GM19023 (cell line): ENCODE measurements at regions not wholly inside any gene's neighbourhood (a gene's known extent, or its start where the extent isn't known, plus 50 kb on each side); places are given as distances from the start of the nearest gene placed in this dataset.
A peak's percentile ranks its signal among the peaks of the same experiment; 100 is the strongest.

ENCODE experiments used
- ATAC-seq: cut with Tn5 transposase; IDR thresholded peaks from one replicate; pipeline ENCODE4 v1.9.1; 2021; ENCODE audit warnings: mild to moderate bottlenecking, moderate library complexity; ENCODE audit not compliant: unreplicated experiment

GRCh38 chr15:25985165-25985564 is 122.0 kb upstream of the ATP10A start:
- ATAC-seq, result no peak

GRCh38 chr15:25982736-25983135 is 119.6 kb upstream of the ATP10A start:
- no peak for ATAC-seq

DNA sequence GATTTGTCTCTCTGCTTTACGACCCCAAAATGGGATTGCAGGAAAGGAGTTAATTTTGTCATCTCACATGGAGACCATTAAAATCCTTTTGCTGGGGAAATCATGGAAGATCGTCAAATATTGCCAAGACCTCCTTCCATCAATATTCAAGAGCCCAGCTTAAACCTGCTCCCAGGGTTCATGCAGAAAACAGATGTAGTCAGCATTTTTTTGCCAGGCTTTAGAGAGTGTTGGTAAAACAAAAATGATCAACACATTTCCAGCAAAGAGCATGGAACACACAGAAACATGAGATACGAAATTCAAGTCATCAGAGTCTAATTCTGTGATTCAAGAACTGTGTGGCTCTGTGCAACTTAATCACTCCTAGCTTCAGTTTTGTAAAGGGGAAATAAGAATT is 118.0 kb upstream of the ATP10A start:
- ATAC-seq, result no peak

DNA sequence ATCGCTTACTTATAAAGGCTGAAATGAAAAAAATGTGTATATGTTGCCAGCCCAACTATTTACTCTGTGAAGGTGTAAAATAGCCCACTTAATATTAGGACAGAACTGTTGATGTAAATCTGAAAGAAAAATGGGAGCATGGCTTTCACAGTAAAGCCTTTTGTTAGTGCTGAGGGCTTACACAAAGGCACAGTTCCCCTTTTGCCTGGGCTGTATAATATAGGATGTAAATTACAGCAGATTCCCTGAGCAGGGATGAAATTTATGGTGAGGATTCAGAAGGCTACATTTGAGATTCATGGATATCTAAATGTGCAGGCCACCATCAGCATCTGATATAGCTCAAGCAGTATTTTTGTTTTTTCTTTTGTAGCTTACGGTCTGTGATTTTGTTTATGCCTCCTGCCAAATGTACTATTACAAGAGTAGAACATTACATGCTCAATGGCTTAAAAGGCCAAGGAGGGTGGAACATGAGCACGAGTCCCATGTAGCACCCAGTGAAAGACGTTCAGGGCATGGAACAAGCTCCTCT is 109.1 kb upstream of the ATP10A start:
- no peak for ATAC-seq

DNA sequence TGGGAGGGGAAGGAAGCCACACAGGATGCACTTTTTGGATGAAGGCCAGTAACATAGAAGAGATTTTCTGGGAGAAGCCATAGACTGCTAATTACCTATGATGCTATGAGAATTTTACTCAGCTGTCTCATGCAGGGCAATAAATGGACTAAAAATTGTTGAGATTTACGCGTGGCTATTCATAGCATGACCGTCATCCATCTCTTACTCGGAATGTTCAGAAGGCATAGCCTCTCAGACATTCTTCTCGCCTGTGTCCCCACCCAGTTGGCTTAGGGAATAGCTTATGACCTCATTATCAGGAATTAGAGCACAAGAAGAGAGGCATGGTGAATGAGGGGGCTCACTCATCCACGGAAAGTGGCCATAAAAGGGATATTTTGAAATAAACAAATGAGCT is 107.9 kb upstream of the ATP10A start:
- no peak for ATAC-seq

- ATAC-seq, result no peak
Measured at GRCh38 chr15:25969886-25970285, 106.8 kb upstream of the ATP10A start.

GRCh38 chr15:25967116-25967515 is 104.0 kb upstream of the ATP10A start:
- no peak for ATAC-seq

- no peak for ATAC-seq
Measured at GRCh38 chr15:25965326-25965725, 102.2 kb upstream of the ATP10A start.

DNA sequence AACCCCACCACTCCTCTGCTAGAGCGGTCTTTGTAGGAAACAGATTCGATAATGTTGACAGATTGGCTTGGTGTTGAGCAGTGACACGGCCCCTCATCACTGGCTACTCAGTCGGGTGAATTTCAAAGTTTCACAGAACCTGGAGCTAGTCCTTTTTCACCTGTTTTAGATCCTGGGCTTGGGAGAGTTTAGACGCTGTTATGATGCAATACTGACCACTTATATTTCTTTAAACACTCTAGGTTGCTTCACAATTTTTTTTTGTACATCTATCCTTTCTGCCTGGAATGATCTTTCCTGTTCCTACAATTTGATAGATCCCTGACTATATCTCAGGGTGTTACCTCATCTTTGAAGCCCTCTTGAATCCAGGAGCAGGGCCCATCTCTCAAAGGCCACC is 97.1 kb upstream of the ATP10A start:
- ATAC-seq, result no peak

DNA sequence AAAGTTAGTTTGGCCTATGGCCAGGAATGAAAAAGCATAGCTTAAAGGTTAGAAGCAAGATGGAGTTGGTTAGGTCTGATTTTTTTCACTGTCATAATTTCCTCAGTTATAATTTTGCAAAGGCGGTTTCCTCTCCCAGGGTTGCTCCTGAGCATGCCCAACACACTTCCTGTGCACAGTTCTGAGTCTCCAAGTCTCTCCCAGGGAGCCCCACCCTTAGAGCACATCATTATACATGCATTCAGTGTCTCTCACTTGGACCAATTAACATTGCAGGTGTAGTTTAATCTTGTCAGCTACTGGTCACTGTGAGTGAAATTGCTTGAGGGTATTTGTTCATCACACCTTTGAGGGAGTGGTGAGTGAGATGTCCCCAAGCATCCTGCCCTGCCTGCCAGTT is 96.0 kb upstream of the ATP10A start:
- ATAC-seq, result no peak

DNA sequence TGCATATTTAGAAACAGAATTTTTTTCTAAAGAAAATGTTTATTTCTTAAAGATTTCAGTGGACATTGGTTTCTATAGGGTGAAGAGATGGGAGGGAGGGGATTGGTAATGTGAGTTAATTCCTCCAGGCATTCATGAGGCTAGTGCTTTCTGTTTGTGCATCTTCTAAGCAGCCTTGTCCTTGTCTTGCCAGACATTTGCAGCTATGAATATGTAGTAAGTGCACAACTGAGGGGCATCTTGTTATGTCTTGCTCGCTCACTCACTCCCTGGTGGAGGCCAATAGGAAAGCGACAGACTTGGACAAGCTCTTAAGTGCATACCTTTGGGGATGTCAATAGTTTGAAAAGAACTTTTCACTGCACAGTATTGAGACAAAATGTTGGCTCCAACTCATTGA is 92.5 kb upstream of the ATP10A start:
- no peak for ATAC-seq

DNA sequence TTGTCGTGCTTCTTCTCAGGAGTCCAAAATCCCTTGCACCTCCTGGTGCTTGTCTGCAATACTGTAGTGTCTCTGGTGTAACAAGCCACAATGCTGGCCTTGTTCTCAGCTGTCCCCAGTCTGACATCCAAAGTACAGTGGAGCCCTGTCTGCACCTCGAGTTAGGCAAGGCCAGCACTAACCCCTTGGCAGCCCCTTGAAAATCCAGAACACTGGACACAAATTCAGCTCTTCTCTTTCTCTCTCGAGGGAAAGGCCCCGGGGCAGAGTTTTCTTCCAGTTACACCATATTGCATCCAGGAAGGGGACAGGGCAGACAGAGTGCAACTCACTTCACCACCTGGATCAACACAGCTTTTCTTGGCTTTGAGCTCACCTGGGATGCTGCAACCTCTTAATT is 91.3 kb upstream of the ATP10A start:
- no peak for ATAC-seq

DNA sequence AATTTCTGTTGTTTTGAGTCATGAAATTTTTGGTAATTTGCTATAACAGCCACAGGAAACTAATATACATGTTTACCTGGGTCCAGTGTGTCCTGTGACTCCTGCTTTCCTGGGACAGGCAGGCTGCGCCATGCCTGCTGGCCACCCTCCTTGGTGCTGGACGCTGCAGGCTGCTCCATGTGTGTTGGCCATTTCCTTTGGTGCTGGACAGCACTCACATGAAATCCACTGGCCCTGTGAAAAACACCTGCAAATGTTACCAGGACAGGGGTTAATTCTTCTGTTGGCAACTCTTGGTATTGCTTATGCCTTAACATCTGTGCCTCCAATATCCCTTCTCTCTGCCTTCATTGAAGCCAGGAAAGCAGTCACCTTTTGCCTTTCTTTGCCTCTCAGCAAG is 86.9 kb upstream of the ATP10A start:
- ATAC-seq, result no peak

DNA sequence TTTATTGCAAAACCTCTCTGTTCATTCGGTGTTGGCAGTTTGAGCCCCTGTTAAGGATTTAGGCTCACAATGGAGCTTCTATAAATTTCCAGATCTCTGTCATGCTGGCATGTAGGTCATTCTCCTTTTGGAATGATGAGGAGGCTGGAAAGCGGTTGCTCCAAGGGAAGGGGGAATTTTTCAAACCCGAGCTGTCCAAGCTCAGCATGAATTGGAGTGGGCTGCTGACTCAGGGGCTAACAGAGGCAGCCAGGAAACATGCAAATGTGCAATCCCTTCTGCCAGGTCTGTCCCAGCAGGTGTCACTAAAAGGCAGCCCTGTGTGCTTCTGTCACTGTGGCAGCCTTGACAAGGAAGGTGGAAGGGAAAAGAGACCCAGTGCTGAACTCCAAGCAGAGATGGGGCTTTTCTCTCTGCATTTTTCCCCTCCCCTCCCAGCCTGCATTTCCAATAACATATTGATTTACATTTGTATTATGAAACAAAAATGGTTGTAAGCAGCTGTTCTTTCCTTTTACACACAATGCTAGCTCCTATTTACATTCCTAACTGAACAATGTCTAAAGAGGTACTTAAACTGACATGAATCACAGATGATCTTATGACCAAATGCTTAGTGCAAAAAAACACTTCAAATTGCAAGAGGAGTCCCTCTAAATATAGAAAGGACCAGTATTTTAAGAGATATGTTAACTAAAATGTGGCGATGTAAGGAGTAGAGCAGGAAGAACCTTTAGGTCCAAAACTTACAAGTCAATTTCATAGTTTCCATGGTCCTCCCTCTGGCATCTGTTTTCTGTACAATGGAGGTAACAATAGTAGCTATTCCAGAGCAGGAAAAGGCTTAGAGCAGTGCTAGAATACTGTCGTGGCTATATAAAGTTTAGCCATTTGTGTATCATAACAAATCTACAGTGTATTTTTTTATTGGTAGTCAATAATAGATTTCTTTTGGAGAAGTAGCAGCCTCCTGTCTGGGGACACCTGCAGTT is 84.5 kb upstream of the ATP10A start:
- ATAC-seq, result no peak

DNA sequence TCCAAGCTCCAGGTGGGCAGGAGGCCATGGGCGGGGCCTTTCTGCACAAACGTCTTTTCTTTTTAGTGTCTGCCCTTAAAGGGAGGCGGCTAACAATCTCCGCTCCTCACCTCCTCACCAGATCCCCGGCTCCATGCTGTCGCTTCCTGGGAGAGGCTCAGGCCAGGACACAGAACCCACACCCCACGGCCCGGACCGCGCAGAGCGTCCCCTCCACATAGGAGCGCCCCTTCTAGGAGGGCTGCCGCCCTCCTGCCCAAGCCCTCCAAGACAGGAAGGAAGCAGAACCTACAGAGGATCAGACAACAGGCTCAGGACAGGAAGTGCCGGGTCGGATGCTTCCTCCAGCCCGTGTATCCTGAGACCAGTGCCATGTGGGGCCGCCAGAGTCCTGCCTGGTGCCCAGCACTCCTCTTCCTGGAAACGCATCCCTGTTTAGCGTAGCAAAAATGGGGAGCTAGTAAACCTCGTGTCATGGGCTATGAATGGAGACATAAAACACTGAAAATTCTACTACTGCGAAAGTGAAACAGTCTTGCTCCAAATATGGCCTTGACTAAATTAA is 83.2 kb upstream of the ATP10A start:
- no peak for ATAC-seq

DNA sequence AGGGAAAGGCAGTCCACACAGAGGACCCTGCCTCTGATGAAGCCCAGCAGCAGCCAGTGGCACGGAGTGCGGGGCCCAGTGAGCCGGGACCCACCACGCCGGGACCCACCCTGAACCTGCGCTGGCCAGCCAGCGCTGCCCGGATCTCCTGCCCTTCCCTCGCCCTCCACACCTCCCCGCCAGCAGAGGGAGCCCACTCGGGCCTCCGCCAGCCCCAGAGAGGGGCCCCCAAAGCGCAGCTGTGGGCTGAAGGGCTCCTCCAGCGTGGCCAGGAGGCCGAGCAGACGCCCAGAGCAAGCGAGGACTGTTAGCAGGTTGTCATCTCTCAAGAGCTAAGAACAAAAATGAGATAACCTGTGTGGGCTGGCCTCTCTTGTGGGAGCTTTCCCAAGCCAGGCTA is 81.3 kb upstream of the ATP10A start:
- ATAC-seq, result no peak

GRCh38 chr15:25943831-25944230 is 80.7 kb upstream of the ATP10A start:
- ATAC-seq, result no peak

DNA sequence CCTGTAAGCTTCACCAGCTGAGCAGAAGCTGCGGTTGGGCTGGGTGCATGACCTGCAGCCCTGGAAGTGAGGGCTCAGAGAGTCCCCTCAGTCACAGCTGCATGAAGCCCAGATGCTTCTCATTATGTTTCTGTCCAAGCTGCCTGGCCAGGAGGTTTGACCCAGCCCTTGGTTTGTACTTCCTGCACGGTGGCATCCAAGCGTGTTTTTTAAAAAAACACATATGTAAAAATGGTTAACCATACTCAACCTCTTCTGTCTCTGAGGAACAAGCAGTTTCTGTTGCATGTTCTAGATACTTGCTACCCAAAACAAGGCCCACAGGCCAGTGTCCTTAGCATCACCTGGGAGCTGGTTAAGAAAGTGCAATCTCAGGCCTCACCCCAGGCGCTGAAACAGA is 76.0 kb upstream of the ATP10A start:
- peak; percentile 90 for ATAC-seq

- no peak for ATAC-seq
Measured at GRCh38 chr15:25937796-25938195, 74.7 kb upstream of the ATP10A start.

DNA sequence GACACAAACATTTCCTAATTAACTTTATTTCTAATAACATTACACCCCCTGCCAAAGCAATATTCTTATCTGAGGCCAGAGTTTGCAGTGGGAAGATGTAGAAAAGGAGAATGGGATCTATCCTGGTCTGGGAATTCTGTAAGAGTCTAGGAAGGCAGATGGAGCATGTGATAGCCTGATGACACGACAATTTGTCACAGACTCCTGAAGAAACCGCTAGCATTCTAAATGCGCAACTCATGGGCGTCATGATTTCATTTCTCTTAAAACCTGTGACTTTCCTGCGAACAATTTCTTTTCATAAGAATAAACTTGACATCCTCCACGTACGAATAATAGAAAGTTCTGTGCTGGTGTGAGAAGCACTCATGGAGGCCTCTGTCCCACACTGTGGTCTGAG is 72.9 kb upstream of the ATP10A start:
- ATAC-seq, result no peak

GRCh38 chr15:25933456-25934158 is 70.5 kb upstream of the ATP10A start:
- ATAC-seq, result peak; percentile 74

- ATAC-seq, result no peak
Measured at GRCh38 chr15:25932696-25933095, 69.6 kb upstream of the ATP10A start.
